ENCODE measurements at regions not wholly inside any gene's neighbourhood (a gene's known extent, or its start where the extent isn't known, plus 50 kb on each side); places are given as distances from the start of the nearest gene placed in this dataset.

DNA sequence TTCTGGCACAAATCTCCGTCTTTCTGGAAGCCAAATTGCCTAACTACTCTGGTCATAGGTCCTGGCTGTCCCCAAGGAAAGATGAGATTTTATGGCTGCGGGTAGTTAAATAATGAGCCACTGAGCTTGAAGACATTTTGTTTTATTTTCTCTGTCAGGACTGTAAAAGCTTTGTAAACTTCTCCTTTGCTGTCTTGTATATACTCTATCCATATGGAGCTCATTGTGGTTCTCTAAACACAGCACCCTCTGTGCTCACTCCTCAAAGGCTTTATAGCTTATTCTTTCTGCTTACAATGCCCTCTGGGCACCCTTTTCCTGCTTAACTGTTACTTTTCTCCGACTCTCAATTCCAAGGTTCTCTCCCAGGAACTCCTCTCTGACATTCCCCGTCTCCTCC lies 209.1 kb downstream of the CMPK2 start:
- H3K9me3 ChIP-seq: no peaks in the 10 kb centered on the region
- TF ChIP-seq, protein P1, sequence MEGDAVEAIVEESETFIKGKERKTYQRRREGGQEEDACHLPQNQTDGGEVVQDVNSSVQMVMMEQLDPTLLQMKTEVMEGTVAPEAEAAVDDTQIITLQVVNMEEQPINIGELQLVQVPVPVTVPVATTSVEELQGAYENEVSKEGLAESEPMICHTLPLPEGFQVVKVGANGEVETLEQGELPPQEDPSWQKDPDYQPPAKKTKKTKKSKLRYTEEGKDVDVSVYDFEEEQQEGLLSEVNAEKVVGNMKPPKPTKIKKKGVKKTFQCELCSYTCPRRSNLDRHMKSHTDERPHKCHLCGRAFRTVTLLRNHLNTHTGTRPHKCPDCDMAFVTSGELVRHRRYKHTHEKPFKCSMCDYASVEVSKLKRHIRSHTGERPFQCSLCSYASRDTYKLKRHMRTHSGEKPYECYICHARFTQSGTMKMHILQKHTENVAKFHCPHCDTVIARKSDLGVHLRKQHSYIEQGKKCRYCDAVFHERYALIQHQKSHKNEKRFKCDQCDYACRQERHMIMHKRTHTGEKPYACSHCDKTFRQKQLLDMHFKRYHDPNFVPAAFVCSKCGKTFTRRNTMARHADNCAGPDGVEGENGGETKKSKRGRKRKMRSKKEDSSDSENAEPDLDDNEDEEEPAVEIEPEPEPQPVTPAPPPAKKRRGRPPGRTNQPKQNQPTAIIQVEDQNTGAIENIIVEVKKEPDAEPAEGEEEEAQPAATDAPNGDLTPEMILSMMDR (IDR thresholded peaks at IDR 0.05): no peak
- intact Hi-C loops (cut with DNase I): no loop called here
- ATAC-seq: no peak
- no peak for FAIRE-seq
- H3K27ac ChIP-seq: no peak overlapping the region
- no peak overlapping the region for H3K4me3 ChIP-seq
- no peaks in the 10 kb centered on the region for H3K27me3 ChIP-seq
- H3K4me1 ChIP-seq: no peaks in the 10 kb centered on the region
- DNase-seq: no peak
- no peaks in the 10 kb centered on the region for H3K36me3 ChIP-seq
- WGBS, 2 donors: 79 to 93% methylated on average over 4 of the region's 4 CpGs

DNA sequence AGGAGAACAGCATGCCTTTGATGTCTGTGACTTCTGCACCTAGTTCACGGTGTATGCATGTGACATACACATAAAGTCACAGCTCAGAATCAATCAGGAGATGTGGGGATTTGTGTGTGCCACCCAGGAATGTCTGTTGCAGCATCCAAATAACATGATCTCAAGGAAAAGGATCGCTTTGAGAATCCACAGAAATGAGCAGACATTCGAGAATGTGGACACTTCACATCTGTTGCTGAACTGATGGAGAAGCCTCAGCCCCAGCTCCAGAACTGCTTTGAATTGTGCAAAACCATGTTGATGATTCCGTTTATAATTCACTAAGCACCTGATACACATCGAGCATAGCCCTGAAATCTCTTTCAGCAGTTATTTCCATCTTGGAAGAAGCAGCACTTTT lies 208.6 kb downstream of the CMPK2 start:
- TF ChIP-seq, protein P1 (IDR thresholded peaks at IDR 0.05): no peak
- FAIRE-seq (no peak), DNase-seq (no peak), ATAC-seq (no peak)
- Histone ChIP-seq H3K36me3 (no peaks in the 10 kb centered on the region), H3K27me3 (no peaks in the 10 kb centered on the region), H3K27ac (no peak overlapping the region), H3K4me1 (no peaks in the 10 kb centered on the region), H3K9me3 (no peaks in the 10 kb centered on the region), H3K4me3 (no peak overlapping the region)
- intact Hi-C loops (cut with DNase I): no loop called here
- WGBS, 2 donors: 61 to 81% methylated on average over 5 of the region's 5 CpGs

DNA sequence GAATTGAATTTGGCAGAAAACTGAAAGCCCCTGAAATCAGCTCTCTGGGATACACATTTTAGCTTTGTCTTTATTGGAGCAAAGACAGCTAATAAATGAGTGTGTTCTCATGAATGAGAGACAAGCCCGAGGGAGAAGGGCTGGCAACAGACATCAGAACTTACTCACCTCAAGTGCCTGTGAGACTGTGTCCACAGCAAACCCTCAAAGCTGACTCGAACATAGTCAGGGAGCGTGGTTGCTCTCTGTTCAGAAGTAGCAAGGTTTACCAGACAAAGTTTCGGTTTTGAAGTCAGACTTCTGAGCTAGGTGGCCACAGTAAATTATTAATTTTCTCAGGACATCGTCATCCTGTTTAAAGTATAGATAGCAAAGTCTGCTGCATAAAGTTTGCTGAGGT lies 207.9 kb downstream of the CMPK2 start:
- TF ChIP-seq, protein P1 (IDR thresholded peaks at IDR 0.05): no peak
- no peaks in the 10 kb centered on the region for H3K9me3 ChIP-seq
- DNase-seq: no peak
- FAIRE-seq: no peak
- no peak for ATAC-seq
- no peak overlapping the region for H3K4me3 ChIP-seq
- WGBS, 2 donors: 68 to 71% methylated on average over 5 of the region's 5 CpGs
- no peak overlapping the region for H3K27ac ChIP-seq
- H3K4me1 ChIP-seq: no peaks in the 10 kb centered on the region
- no peaks in the 10 kb centered on the region for H3K27me3 ChIP-seq
- H3K36me3 ChIP-seq: no peaks in the 10 kb centered on the region
- intact Hi-C loops (cut with DNase I): no loop called here

DNA sequence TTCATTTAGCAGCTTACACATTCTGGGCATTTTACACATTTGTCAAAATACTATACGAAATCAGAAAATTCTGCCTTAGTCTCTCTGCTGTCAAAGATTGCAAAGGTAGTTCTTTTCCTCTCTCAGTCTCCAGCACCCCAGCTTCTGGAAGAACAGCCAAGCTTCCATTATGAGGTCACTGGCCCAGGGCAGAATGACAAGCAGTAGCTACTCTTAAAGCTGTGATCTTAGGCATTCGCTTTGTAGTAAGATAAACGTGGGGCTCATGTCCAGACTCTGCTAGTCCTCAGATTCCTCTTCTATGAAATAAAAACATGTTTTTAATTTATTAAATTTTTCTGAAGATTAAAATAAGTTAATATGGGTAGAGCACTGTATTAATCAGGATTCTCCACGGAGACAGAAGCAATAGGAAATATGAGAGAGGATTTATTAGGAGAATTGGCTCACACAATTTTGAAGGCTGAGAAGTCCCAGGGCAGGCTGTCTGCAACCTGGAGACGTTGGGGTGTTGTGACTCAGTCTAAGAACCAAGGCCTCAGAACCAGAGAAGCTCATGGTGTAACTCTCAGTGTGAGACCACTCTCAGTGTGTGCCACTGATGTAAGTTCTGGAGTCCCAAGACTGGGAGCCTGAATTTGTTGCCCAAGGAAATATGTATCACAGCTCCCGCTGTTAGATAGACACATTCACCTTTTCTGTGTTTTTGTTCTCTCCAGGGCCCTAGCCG lies 201.2 kb downstream of the CMPK2 start:
- intact Hi-C loops (cut with DNase I): no loop called here
- no peak for DNase-seq
- TF ChIP-seq, protein P1 (IDR thresholded peaks at IDR 0.05): no peak
- Histone ChIP-seq H3K4me3 (no peak overlapping the region), H3K27ac (no peak overlapping the region), H3K9me3 (no peaks in the 10 kb centered on the region), H3K27me3 (no peaks in the 10 kb centered on the region), H3K4me1 (no peaks in the 10 kb centered on the region), H3K36me3 (no peaks in the 10 kb centered on the region)
- WGBS, 2 donors: 66% methylated on average over 7 of the region's 7 CpGs
- no peak for FAIRE-seq
- ATAC-seq: no peak

Data from pancreas (tissue), 10 donors.